ENCODE measurements at regions not wholly inside any gene's neighbourhood (a gene's known extent, or its start where the extent isn't known, plus 50 kb on each side); places are given as distances from the start of the nearest gene placed in this dataset.

DNA sequence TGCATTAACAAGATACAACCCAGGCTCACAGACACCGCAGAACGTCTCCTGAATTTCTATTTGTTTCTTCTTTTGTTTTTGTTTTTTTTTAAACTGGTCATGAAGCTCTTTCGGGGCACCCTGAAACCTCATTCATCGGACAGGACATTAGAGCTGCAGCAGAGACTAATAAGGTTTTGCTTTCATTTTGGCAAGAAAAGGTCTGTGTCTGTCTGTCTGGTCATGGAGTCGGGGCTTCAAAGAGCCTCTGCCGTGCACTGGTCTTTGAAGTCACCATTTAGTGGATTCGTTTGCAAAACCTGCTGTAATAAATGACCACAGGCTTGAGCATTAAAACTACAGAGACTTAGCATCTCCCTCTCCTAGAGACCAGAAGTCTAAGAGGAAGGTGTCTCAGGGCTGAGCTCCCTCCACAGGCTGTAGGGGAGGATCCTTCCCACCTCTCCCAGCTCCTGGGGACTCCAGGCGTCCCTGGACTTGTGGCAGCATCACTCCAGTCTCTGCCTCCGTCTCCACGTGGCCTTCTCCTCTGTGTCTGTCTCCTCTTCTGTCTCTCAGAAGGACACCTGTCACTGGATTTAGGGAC lies 247.5 kb downstream of the CRLF2 start:
- TF ChIP-seq, protein P1, sequence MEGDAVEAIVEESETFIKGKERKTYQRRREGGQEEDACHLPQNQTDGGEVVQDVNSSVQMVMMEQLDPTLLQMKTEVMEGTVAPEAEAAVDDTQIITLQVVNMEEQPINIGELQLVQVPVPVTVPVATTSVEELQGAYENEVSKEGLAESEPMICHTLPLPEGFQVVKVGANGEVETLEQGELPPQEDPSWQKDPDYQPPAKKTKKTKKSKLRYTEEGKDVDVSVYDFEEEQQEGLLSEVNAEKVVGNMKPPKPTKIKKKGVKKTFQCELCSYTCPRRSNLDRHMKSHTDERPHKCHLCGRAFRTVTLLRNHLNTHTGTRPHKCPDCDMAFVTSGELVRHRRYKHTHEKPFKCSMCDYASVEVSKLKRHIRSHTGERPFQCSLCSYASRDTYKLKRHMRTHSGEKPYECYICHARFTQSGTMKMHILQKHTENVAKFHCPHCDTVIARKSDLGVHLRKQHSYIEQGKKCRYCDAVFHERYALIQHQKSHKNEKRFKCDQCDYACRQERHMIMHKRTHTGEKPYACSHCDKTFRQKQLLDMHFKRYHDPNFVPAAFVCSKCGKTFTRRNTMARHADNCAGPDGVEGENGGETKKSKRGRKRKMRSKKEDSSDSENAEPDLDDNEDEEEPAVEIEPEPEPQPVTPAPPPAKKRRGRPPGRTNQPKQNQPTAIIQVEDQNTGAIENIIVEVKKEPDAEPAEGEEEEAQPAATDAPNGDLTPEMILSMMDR (IDR thresholded peaks at IDR 0.05) = no peak

DNA sequence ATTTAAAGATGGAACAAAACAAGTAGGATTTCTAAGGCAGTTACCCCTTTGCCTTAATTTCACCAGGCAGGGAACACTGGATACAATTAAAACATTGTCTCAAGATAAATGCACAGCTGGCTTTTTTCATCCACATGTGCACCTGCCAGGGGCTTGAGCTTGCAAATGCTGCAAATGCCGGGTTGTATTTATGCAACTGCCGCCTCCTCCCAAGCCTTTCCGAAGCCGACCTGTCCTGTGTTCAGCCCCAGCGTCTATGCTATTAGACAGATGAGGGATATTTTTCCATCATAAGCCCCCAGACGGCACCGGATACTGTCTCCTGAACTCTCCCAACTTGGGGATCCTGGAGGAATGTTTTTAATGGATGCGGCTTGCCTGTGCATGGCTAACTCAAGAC lies 251.6 kb downstream of the CRLF2 start:
- TF ChIP-seq, protein P1 (IDR thresholded peaks at IDR 0.05) = no peak

DNA sequence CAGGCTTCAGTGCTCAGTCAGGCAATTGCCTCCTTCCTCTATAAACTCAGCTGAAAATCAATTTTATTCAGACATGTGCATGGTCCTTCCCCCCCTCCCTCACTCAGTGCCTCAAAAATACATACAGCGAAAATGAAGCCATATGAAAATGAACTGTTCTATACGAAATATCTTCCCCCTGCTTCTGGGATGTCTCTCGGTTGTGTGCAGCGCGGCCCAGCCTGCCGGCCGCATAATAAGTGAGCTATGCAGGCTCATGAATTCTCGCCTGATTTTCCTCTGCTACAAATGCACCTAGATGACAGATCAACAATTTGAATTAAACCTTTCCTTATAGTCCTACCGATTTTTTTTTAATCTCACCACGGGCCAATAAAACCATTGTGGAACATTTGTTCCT lies 252.9 kb downstream of the CRLF2 start:
- TF ChIP-seq, protein P1 (IDR thresholded peaks at IDR 0.05) = no peak

DNA sequence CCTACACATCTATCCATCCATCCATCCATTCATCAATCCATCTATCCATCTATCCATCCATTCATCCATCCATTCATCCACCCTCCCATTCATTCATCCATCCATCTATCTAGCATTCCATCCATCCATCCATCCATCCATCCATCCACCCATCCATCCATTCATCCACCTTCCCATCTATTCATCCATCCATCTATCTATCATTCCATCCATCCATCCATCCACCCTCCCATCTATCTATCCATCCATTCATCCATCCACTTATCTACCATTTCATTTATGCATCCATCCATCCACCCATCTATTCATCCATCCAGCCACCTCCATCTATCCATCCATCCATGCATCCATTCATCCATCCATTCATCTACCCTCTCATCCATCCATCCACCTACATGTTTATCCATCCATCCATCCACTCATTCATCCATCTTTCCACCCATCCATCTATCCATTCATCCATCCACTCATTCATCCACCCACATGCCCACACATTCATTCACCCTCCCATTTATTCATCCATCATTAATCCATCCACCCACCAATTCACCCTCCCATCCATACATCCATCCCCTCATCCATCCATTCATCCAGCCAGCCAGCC lies 258.5 kb downstream of the CRLF2 start:
- TF ChIP-seq, protein P1 (IDR thresholded peaks at IDR 0.05) = no peak

DNA sequence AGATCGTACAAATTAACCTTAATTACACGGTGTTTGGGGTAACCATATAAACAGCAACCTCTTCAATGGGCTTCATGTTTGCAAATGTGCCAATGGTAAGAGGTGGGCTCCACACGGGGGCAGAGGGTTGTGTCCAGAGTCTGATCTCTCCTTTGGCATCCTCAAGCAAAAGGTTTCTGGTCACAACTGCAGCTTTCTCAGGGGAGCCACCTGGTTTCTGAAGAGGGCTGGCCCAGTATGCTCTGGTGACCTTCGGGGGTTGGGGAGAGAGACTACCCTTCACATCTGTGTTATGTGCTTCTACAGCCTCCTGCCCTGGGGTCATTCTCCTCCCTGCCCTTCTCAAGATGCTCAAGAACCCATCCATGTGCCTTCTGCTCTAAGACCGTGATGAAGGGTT lies 259.6 kb downstream of the CRLF2 start:
- TF ChIP-seq, protein P1 (IDR thresholded peaks at IDR 0.05) = no peak

DNA sequence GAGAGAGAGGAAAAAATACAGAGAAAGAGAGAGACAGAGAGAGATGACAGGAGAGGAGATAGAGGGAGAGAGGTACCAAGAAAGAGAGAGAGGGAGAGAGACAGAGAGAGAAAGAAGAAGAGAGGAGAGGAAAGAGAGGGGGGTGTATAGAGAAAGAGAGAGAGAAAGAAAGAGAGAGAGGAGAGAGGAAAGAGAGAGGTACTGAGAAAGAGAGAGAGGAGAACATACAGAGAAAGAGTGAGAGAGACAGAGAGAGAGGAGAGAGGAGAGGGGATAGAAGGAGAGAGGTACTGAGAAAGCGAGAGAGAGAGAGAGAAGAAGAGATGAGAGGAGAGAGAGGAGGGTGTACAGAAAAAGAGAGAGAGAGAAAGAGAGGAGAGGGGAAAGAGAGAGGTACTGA lies 269.4 kb downstream of the CRLF2 start:
- TF ChIP-seq, protein P1 (IDR thresholded peaks at IDR 0.05) = no peak

DNA sequence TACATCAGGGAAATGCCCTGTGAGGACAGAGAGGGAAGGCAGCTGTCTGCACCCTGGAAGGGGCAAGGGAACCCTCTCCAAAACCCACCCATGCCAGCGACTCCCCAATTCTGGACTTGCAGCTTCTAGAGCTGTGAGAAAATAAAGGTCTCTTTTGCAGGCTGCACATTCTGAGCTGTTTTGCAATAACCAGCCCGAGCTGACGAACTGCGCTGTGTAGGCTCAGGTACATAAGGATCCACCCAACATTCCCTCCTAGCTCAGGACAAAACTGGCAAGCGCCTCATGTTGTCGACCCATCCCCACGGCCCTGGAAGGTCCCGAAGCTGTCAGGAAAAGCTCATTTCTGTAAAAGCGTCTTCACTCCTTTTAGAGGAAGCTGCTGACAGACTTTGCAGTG lies 271.8 kb downstream of the CRLF2 start:
- TF ChIP-seq, protein P1 (IDR thresholded peaks at IDR 0.05) = no peak

Data from LNCAP (cell line).